ENCODE measurements at regions not wholly inside any gene's neighbourhood (a gene's known extent, or its start where the extent isn't known, plus 50 kb on each side); places are given as distances from the start of the nearest gene placed in this dataset.

- TF ChIP-seq ZNF462 (CRISPR knock-in tag; IDR thresholded peaks at IDR 0.05) (no peak), NANOG (IDR thresholded peaks at IDR 0.05; ENCODE audit: borderline replicate concordance) (no peak), STAT1 (IDR thresholded peaks at IDR 0.05; ENCODE audit: unreplicated experiment) (no peak), ETS1 (IDR thresholded peaks at IDR 0.05) (no peak), REST (IDR thresholded peaks at IDR 0.05; ENCODE audit: unreplicated experiment) (no peak), JUNB (IDR thresholded peaks at IDR 0.05; ENCODE audit: unreplicated experiment) (no peak), POLR2AphosphoS5 (IDR thresholded peaks at IDR 0.05; ENCODE audit: low read depth) (no peak), ZNF114 (CRISPR knock-in tag; IDR thresholded peaks at IDR 0.05) (no peak)
Measured at GRCh38 chr1:209375097-209375496, 208.4 kb upstream of the CAMK1G start (continued).

All from GM23338 (cell line).